Breast epithelium (tissue), 4 donors: ENCODE measurements at regions not wholly inside any gene's neighbourhood (a gene's known extent, or its start where the extent isn't known, plus 50 kb on each side); places are given as distances from the start of the nearest gene placed in this dataset.

Source experiments
- DNase-seq, 2 donors: peaks; one replicate each; pipeline ENCODE4 v3.0.0-alpha.2; 2019; ENCODE audit warnings: low spot score in 2 of 2
- H3K27ac ChIP-seq, 2 donors: fragments of 200-600 bp; sonication (generic) in 1 of 2; one replicate each; pipeline ENCODE4 v1.5.1; 2016 to 2019; ENCODE audit warnings: mild to moderate bottlenecking in 1 of 2
- H3K27me3 ChIP-seq, 2 donors: fragments of 200-600 bp; sonication (generic) in 1 of 2; one replicate each; pipeline versions ENCODE4 v1.5.1 to v1.6.0; 2017 to 2019; ENCODE audit warnings: control low read depth in 1 of 2, mild to moderate bottlenecking in 1 of 2
- H3K36me3 ChIP-seq: fragments of 200-600 bp; one replicate; pipeline ENCODE4 v1.5.1; 2019
- H3K4me1 ChIP-seq, 2 donors: fragments of 200-600 bp; sonication (generic); one replicate each; pipeline ENCODE4 v1.5.1; 2016 to 2019; ENCODE audit warnings: control low read depth in 1 of 2
- H3K4me3 ChIP-seq, 3 donors: fragments of 200-600 bp; sonication (generic); 1 replicate in 2 of 3; 2 replicates in 1 of 3; pipeline ENCODE4 v1.5.1; 2016 to 2019; ENCODE audit warnings: mild to moderate bottlenecking in 3 of 3, moderate library complexity in 2 of 3
- H3K9me3 ChIP-seq, 2 donors: fragments of 200-600 bp; sonication (generic) in 1 of 2; one replicate each; pipeline ENCODE4 v1.5.1; 2016 to 2019; ENCODE audit warnings: control low read depth in 1 of 2
- POLR2A ChIP-seq: fragments of 450-650 bp; IDR thresholded peaks from one replicate; pipeline ENCODE4 v1.6.1; 2016; ENCODE audit warnings: antibody characterized with exemption, mild to moderate bottlenecking, moderate library complexity
- POLR2AphosphoS5 ChIP-seq, 3 donors: sonication (generic); formaldehyde crosslinking; IDR thresholded peaks; one replicate each; pipeline ENCODE4 v1.6.1; 2017; ENCODE audit warnings: antibody characterized with exemption in 3 of 3
- intact Hi-C: fragments of 100-400 bp; cut with DNase I; formaldehyde crosslinking; loops from one replicate; pipeline ENCODE4 v1.15.1; 2023; ENCODE audit warnings: low total_unique reads
- TF ChIP-seq, protein P1 (sequence below), 3 donors: fragments of 450-650 bp; IDR thresholded peaks; one replicate each; pipeline ENCODE4 v1.5.1; 2016 to 2017; ENCODE audit warnings: antibody characterized with exemption in 3 of 3, mild to moderate bottlenecking in 3 of 3, moderate library complexity in 3 of 3

DNA sequence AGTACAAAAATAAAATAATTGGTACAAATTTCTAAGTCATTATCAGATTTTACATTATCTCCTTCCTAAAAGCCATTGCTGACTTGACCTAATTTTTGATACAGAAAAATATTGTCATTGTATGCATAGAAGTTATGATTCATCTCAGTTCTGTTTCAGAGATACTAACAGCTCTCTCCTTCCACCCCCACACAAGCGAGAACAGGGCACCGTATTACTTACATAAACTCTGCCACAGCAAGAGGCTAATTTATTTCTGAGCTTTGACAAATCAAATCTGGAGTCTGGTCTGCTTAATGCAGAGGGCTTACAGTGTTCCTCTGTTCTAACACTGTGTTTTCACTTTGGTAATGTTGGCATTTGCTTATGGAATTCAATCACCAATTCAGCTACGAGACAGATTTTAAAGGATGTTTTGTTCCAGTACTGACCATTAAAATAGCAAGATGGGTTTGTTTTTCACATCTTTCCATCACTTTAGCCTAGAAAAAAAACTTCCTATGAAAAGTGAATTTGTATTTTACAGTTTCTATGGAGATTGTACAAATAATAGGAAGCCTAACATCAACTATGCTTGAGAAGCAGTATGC is 181.8 kb downstream of the USP46 start:
- no peaks in the 10 kb centered on the region for H3K36me3 ChIP-seq
- no peaks in the 10 kb centered on the region for H3K4me1 ChIP-seq
- no peaks in the 10 kb centered on the region for H3K9me3 ChIP-seq
- no peaks in the 10 kb centered on the region for H3K27me3 ChIP-seq
- no peak for DNase-seq
- no peak overlapping the region for H3K27ac ChIP-seq
- intact Hi-C loops, result no loop called here
- TF ChIP-seq POLR2AphosphoS5 (IDR thresholded peaks at IDR 0.05), result no peak
- TF ChIP-seq POLR2A, result no peak
- TF ChIP-seq, protein P1, sequence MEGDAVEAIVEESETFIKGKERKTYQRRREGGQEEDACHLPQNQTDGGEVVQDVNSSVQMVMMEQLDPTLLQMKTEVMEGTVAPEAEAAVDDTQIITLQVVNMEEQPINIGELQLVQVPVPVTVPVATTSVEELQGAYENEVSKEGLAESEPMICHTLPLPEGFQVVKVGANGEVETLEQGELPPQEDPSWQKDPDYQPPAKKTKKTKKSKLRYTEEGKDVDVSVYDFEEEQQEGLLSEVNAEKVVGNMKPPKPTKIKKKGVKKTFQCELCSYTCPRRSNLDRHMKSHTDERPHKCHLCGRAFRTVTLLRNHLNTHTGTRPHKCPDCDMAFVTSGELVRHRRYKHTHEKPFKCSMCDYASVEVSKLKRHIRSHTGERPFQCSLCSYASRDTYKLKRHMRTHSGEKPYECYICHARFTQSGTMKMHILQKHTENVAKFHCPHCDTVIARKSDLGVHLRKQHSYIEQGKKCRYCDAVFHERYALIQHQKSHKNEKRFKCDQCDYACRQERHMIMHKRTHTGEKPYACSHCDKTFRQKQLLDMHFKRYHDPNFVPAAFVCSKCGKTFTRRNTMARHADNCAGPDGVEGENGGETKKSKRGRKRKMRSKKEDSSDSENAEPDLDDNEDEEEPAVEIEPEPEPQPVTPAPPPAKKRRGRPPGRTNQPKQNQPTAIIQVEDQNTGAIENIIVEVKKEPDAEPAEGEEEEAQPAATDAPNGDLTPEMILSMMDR (IDR thresholded peaks at IDR 0.05), result no peak
- no peak overlapping the region for H3K4me3 ChIP-seq

DNA sequence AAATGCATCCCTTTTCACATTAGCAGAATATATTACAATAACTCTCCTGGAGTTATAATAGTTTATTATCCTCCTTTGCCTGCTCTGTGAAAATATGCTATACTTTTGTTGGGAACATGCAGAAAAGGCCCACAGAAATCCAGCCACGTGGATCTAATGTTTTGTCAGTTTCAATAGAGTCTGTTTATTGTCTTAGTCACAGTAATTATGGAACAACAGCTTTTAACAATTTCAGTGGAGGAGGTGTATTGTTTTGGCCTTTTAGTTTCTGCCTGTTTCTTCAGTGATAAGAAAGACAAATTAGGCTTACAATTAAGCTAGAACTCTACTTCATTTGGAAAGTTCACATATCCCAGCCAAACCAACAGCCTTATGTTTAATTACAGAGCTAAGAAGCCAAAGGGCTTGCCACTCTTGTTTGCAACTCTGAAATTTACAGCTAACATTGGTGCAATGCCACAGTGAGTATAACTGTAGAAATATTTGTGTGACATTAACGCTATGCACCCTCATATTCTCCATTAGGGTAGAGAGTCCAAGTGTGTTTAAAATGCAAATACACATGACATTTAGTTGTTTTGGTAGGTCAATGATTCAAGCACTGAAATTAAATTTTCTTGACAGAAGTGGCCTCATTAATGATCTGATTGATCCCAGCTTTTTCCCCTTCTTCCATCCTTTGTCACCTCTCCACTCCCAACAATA is 175.8 kb downstream of the USP46 start:
- DNase-seq, result no peak
- Histone ChIP-seq H3K27ac (no peak overlapping the region), H3K36me3 (no peaks in the 10 kb centered on the region), H3K4me1 (no peaks in the 10 kb centered on the region), H3K27me3 (no peaks in the 10 kb centered on the region), H3K9me3 (no peaks in the 10 kb centered on the region), H3K4me3 (no peak overlapping the region)
- intact Hi-C loops, result no loop called here
- TF ChIP-seq, protein P1 (IDR thresholded peaks at IDR 0.05), result no peak
- TF ChIP-seq POLR2A, result no peak
- no peak for TF ChIP-seq POLR2AphosphoS5 (IDR thresholded peaks at IDR 0.05)

DNA sequence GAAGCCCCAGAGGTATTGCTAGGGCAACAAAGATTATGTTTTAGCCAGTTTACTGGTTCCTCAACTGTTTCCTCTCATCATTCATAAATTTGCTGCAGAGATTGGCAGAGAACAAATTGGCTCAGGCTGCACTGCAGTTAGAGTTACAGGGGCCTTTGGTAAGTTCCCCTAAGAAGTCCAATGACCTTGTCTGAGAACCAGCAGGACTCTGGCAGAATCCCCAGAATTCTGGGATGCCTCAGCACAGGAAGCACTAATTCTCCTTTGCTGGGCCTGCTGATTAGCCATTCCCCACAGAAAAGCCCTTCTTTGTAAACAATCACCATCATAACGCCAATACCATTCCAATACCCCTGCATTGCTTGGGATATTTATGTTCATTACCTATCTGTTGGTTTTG is 151.3 kb downstream of the USP46 start:
- Histone ChIP-seq H3K4me1 (no peaks in the 10 kb centered on the region), H3K27me3 (no peaks in the 10 kb centered on the region), H3K4me3 (no peak overlapping the region), H3K9me3 (no peaks in the 10 kb centered on the region), H3K36me3 (no peaks in the 10 kb centered on the region), H3K27ac (no peak overlapping the region)
- intact Hi-C loops, result no loop called here
- TF ChIP-seq POLR2AphosphoS5 (IDR thresholded peaks at IDR 0.05) (no peak), POLR2A (no peak)
- TF ChIP-seq, protein P1 (IDR thresholded peaks at IDR 0.05), result no peak
- no peak for DNase-seq

DNA sequence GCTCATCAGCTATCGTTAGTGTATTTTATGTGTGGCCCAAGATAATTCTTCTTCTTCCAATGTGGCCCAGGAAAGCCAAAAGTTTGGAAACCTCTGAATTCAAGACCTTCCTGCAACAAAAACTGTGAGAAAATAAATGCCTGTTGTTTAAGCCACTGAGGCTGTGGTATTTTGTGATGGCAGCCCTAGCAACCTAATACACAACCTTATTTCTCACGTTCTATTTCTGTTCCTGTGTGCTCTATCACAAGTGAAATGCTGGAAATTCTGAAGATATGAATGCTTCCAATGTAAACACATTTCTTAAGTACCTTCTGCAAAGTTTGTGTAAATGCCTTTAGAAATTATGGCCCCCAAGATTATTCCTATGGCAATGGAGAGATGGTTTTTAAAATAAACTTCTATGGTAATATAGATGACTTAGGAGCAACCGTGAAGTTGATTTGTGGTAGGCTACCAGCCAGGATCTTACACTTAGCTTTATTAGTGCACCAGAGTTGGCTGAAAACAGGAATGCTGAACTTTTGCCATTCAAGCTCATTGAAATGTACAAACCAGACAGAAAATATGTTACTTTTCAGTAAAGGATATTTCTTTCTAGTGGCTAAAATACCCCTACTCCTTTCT is 148.0 kb downstream of the USP46 start:
- TF ChIP-seq, protein P1 (IDR thresholded peaks at IDR 0.05), result no peak
- no peaks in the 10 kb centered on the region for H3K4me1 ChIP-seq
- no peaks in the 10 kb centered on the region for H3K27me3 ChIP-seq
- H3K9me3 ChIP-seq, result no peaks in the 10 kb centered on the region
- intact Hi-C loops, result no loop called here
- H3K27ac ChIP-seq, result no peak overlapping the region
- H3K4me3 ChIP-seq, result no peak overlapping the region
- no peak for DNase-seq
- H3K36me3 ChIP-seq, result no peaks in the 10 kb centered on the region

DNA sequence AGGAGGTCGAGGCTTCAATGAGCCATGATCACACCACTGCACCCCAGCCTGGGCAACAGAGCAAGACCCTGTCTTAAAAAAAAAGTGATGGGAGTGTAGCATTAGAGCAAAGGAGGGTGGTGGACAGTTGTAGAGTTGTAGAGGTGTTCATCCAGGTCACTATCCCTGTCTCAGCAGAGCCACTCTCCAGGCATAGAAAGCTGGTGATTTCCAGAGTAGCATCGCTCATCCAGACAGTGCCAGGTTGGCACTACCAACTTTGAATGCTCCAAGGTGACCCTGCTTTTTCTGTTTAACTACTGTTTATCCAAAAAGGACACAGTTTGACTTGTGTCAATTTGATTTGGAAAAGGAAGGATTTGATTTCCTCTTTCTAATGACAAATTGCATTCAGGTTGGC is 147.3 kb downstream of the USP46 start:
- H3K27me3 ChIP-seq, result no peaks in the 10 kb centered on the region
- no peak overlapping the region for H3K27ac ChIP-seq
- TF ChIP-seq POLR2AphosphoS5 (IDR thresholded peaks at IDR 0.05), result no peak
- TF ChIP-seq, protein P1 (IDR thresholded peaks at IDR 0.05), result no peak
- H3K4me1 ChIP-seq, result no peaks in the 10 kb centered on the region
- no peaks in the 10 kb centered on the region for H3K36me3 ChIP-seq
- no peaks in the 10 kb centered on the region for H3K9me3 ChIP-seq
- intact Hi-C loops, result no loop called here
- no peak for DNase-seq
- no peak overlapping the region for H3K4me3 ChIP-seq
